Ramos (cell line): ENCODE measurements at regions not wholly inside any gene's neighbourhood (a gene's known extent, or its start where the extent isn't known, plus 50 kb on each side); places are given as distances from the start of the nearest gene placed in this dataset.

Experiments used
- in situ Hi-C: fragments of 300-500 bp; cut with MboI; formaldehyde crosslinking; loops from one replicate; pipeline ENCODE4 v1.14.3; 2022; ENCODE audit warnings: low sequenced_read_pairs; ENCODE audit not compliant: unreplicated experiment

- in situ Hi-C loops: no loop called here
Measured at GRCh38 chr13:22032905-22033304, 362.0 kb downstream of the FGF9 start.

- in situ Hi-C loops: no loop called here
Measured at GRCh38 chr13:22039961-22040360, 369.1 kb downstream of the FGF9 start.

GRCh38 chr13:22040810-22041364, 370.0 kb downstream of the FGF9 start:
- in situ Hi-C loops: no loop called here

- in situ Hi-C loops: no loop called here
Measured at GRCh38 chr13:22041741-22042140, 370.9 kb downstream of the FGF9 start.

- in situ Hi-C loops: no loop called here
Measured at GRCh38 chr13:22047082-22047784, 376.4 kb downstream of the FGF9 start.

- in situ Hi-C loops: no loop called here
Measured at GRCh38 chr13:22047785-22048104, 376.9 kb downstream of the FGF9 start.

GRCh38 chr13:22049384-22049783, 378.5 kb downstream of the FGF9 start:
- in situ Hi-C loops: no loop called here

- in situ Hi-C loops: no loop called here
Measured at GRCh38 chr13:22050951-22051563, 380.2 kb downstream of the FGF9 start.

- in situ Hi-C loops: no loop called here
Measured at GRCh38 chr13:22053053-22053452, 382.2 kb downstream of the FGF9 start.

GRCh38 chr13:22055259-22055658, 384.4 kb downstream of the FGF9 start:
- in situ Hi-C loops: no loop called here

- in situ Hi-C loops: no loop called here
Measured at GRCh38 chr13:22060187-22060586, 389.3 kb downstream of the FGF9 start.

- in situ Hi-C loops: no loop called here
Measured at GRCh38 chr13:22061371-22061805, 390.5 kb downstream of the FGF9 start.

- in situ Hi-C loops: no loop called here
Measured at GRCh38 chr13:22061806-22062391, 391.0 kb downstream of the FGF9 start.

- in situ Hi-C loops: no loop called here
Measured at GRCh38 chr13:22062478-22063205, 391.8 kb downstream of the FGF9 start.

GRCh38 chr13:22063416-22064124, 392.7 kb downstream of the FGF9 start:
- in situ Hi-C loops: no loop called here

GRCh38 chr13:22064854-22065620, 394.2 kb downstream of the FGF9 start:
- in situ Hi-C loops: no loop called here

GRCh38 chr13:22073718-22074117, 402.8 kb downstream of the FGF9 start:
- in situ Hi-C loops: no loop called here

- in situ Hi-C loops: no loop called here
Measured at GRCh38 chr13:22074403-22074802, 403.5 kb downstream of the FGF9 start.

GRCh38 chr13:22076658-22077057, 405.8 kb downstream of the FGF9 start:
- in situ Hi-C loops: no loop called here
